ENCODE measurements at regions not wholly inside any gene's neighbourhood (a gene's known extent, or its start where the extent isn't known, plus 50 kb on each side); places are given as distances from the start of the nearest gene placed in this dataset.

DNA sequence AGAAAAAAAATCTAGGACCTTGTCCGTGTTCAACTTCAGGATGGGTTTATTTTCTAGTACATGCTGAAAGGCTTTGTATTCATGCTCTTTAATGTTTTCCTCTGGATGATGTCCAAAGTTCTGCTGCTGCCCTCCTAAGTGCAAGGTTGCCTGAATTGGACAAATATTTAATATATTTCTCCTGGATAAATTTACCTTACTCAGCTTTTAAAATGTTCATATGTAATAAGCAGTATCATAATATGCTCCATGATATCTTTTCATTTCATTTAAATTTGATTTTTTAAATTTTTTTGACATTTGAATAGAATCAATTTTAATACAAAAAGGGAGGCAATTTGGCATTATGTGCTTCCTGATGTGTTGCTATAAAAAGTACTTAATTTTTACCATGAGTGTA lies 95.9 kb upstream of the SLC25A13 start:
- no peaks in the 10 kb centered on the region for H3K79me2 ChIP-seq (ENCODE audit: insufficient read depth, low read length)
- H3K9me3 Mint-ChIP-seq, result no peaks in the 10 kb centered on the region
- no peak overlapping the region for H3K4ac ChIP-seq (ENCODE audit: low read depth, low read length)
- H2BK15ac ChIP-seq (ENCODE audit: low read depth, low read length), result no peak overlapping the region
- no peaks in the 10 kb centered on the region for H3K9me3 ChIP-seq (ENCODE audit: control insufficient read depth, low read depth, low read length)
- no peak overlapping the region for H4K91ac ChIP-seq (ENCODE audit: insufficient read length, low read depth, low read length)
- H3K4me3 Mint-ChIP-seq, result no peak overlapping the region
- H3K27ac ChIP-seq (ENCODE audit: insufficient read length, low read depth, low read length), result no peak overlapping the region
- no peak overlapping the region for H2BK20ac ChIP-seq (ENCODE audit: low read depth, low read length, poor library complexity, severe bottlenecking)
- no peak overlapping the region for H3K56ac ChIP-seq (ENCODE audit: insufficient read length, low read depth, low read length)
- H3K4me1 ChIP-seq (ENCODE audit: insufficient read depth, low read length), result no peaks in the 10 kb centered on the region; the same call in 1 of the 2 replicates
- H3K27ac Mint-ChIP-seq, result no peak overlapping the region
- H4K8ac ChIP-seq (replicated peaks; ENCODE audit: insufficient read length, low read depth, low read length), result no peak overlapping the region
- H3K4me2 ChIP-seq (ENCODE audit: insufficient read depth, insufficient read length, low read length), result no peak overlapping the region
- no peak for DNase-seq
- peaks cover 7% of the 10 kb centered on the region in 2 experiments for H3K4me1 Mint-ChIP-seq
- H3K18ac ChIP-seq (ENCODE audit: insufficient read length, low read depth, low read length), result no peak overlapping the region
- H2BK12ac ChIP-seq (ENCODE audit: insufficient read length, low read depth, low read length), result no peak overlapping the region
- H3K9ac ChIP-seq (ENCODE audit: extremely low read depth, insufficient read length, low read length), result no peak overlapping the region
- no peak overlapping the region for H3K14ac ChIP-seq (ENCODE audit: insufficient read depth, low read length)
- no peak overlapping the region for H2AFZ ChIP-seq (ENCODE audit: low read length)
- H3K23me2 ChIP-seq (ENCODE audit: insufficient read length, low read depth, low read length, poor library complexity, severe bottlenecking), result no peaks in the 10 kb centered on the region
- H2BK120ac ChIP-seq (ENCODE audit: low read depth, low read length, poor library complexity, severe bottlenecking), result no peak overlapping the region
- H4K20me1 ChIP-seq (ENCODE audit: control insufficient read depth, insufficient read depth, insufficient read length), result no peaks in the 10 kb centered on the region
- H3K36me3 Mint-ChIP-seq (ENCODE audit: insufficient read depth in 1 of 3, low read depth in 3 of 3), result no peaks in the 10 kb centered on the region
- no peaks in the 10 kb centered on the region for H3K27me3 ChIP-seq (ENCODE audit: insufficient read depth, low read length)
- no CpG with 5 or more reads among the region's 1 CpG for WGBS (ENCODE audit: extremely low coverage, insufficient read length, low lambda C conversion rate)
- no peak overlapping the region for H4K5ac ChIP-seq (ENCODE audit: insufficient read length, low read depth, low read length)
- H3K27me3 Mint-ChIP-seq (ENCODE audit: low read depth), result no peaks in the 10 kb centered on the region; the same call in 1 of the 2 replicates
- no peak for TF ChIP-seq CTCF (conservative IDR thresholded peaks at IDR 0.05)
- no peak overlapping the region for H3K23ac ChIP-seq (ENCODE audit: insufficient read length, low read depth, low read length)
- H3K79me1 ChIP-seq (ENCODE audit: insufficient read depth, low read depth, low read length, poor library complexity, severe bottlenecking), result no peaks in the 10 kb centered on the region
- H3T11ph ChIP-seq (ENCODE audit: low read length), result no peak overlapping the region
- no peak overlapping the region for H2AK5ac ChIP-seq (ENCODE audit: insufficient read length, low read length)
- no peak overlapping the region for H2BK5ac ChIP-seq (ENCODE audit: insufficient read length, low read length)
